ENCODE measurements at regions not wholly inside any gene's neighbourhood (a gene's known extent, or its start where the extent isn't known, plus 50 kb on each side); places are given as distances from the start of the nearest gene placed in this dataset.

DNA sequence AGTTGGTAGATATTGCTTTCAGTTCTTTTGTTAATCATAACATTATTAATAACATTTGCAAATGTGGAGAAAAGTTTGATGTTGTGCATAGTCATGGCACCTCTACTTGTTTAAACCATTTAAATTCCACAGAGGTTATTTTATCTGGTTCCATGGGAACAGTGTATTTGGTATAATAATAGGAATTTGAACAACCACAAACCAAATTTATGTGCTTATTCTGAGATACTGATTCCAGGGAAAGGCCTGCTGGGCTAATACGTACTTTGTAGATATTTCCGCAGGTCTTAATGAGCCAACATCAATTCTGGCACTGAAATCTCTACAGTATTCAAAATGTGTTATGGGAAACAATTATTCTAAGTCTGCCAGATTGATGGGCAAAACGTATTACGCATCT, 319.0 kb downstream of the DKK2 start:
- ATAC-seq = no peak
- Mint-ChIP-seq H3K9me3 (peaks cover 3% of the 10 kb centered on the region), H3K27me3 (ENCODE audit: low read depth) (no peaks in the 10 kb centered on the region), H3K4me3 (no peak overlapping the region), H3K36me3 (ENCODE audit: insufficient read depth) (no peaks in the 10 kb centered on the region), H3K4me1 (ENCODE audit: low read depth) (no peaks in the 10 kb centered on the region)
- DNase-seq = no peak

DNA sequence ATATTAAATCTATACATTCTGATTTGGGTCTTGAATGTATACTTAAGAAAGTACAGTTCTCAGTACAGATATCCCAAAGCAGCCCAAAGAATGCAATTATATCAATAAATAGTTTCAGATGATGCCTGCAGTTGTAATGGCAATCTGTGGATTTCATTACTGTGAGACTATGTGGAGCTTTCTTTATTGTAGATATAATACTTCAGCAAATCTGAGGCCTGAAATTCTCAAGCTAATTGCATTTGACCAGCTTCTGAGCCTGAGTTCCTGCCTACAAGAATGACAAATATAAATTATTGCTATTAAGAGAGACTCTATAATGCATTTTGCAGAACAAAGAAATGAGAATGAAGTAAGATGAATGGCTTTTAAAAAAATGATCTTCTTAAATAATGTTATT, 320.3 kb downstream of the DKK2 start:
- H3K4me3 Mint-ChIP-seq = no peak overlapping the region
- no peaks in the 10 kb centered on the region for H3K36me3 Mint-ChIP-seq (ENCODE audit: insufficient read depth)
- H3K27me3 Mint-ChIP-seq (ENCODE audit: low read depth) = no peaks in the 10 kb centered on the region
- DNase-seq (no peak), ATAC-seq (no peak)
- no peaks in the 10 kb centered on the region for H3K4me1 Mint-ChIP-seq (ENCODE audit: low read depth)
- peaks cover 3% of the 10 kb centered on the region for H3K9me3 Mint-ChIP-seq

DNA sequence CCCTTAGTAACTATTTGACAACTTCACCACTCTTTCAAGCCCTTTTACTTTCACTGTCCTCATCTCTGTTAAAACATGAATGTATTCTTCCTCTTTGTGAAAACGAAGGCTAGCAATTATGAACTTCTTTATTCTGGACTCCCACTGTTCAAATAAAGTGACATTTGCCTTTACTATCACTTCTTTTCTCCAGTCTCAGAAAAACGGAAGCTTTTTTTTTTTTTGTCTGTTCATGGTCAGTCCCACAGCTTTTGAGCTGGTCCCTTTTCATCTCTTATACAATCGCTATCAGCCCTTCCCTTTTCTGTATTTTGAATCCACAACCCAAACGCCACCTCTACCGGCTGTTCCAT, 327.7 kb downstream of the DKK2 start:
- Mint-ChIP-seq H3K4me3 (no peak overlapping the region), H3K4me1 (ENCODE audit: low read depth) (no peaks in the 10 kb centered on the region), H3K36me3 (ENCODE audit: insufficient read depth) (no peaks in the 10 kb centered on the region), H3K9me3 (peaks cover under 1% of the 10 kb centered on the region), H3K27me3 (ENCODE audit: low read depth) (no peaks in the 10 kb centered on the region)
- no peak for ATAC-seq
- no peak for DNase-seq

DNA sequence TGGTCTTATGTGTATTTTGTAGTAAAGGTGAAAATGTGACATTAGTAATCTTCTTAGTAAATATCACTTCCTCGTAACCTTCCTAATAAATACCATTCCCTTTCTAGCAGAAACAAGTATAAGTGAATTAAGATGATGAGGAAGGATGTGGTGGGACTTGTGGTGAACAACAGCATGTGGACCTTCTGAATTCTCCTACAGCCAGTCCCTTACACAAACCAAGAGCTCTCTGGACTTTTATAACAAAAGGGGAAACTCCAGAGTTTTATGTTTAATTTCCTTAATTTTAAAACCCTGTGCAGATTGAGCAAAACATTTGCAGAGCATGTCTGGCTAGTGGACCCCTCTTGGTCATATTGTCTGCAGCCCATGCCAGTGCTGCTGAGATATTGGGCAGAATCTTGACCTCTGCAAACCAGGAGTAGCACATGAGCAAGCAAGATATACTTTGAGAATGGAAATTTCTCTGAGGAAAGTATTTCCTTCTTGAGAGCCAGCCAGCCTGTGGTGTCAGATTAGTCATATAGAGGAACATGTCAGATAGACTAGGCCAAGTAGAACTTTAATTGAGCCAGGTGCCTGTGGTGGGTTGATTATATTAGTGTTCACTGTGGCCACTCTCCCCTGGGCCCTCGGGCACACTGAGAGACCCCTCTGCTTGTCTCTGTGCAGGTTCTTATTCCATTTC, 328.2 kb downstream of the DKK2 start:
- Mint-ChIP-seq H3K36me3 (ENCODE audit: insufficient read depth) (no peaks in the 10 kb centered on the region), H3K9me3 (no peaks in the 10 kb centered on the region), H3K4me1 (ENCODE audit: low read depth) (no peaks in the 10 kb centered on the region), H3K4me3 (no peak overlapping the region), H3K27me3 (ENCODE audit: low read depth) (no peaks in the 10 kb centered on the region)
- ATAC-seq (no peak), DNase-seq (no peak)

DNA sequence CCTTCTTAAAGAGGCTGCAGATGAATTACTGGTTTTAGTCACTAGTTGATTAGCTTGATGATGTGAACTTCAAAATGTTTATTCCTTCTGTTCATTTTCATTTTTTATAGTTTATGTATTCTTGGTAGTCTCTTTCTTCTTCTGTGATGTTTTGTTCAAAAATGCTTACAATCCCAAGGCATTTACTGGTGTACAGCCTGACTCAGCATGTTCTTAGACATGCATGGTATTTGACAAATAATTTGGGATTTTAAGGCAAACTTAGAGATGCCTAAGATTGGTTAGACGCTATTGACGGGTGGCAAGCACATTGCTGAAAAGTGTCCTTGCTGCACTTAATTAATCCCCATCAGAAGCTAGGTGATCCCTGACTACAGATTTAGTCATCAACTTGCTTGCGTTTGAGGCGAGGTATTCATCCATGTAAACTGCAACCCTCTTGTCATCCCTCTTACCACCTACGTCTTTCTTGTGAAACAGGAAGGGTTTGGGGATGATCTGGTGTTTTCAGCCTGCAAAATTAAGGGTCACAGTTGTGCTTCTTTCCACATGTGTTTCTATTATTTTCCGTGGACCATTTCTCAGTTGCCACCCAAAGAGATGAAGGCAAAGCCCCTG, 331.8 kb downstream of the DKK2 start:
- Mint-ChIP-seq H3K4me1 (ENCODE audit: low read depth) (no peaks in the 10 kb centered on the region), H3K4me3 (no peak overlapping the region), H3K27me3 (ENCODE audit: low read depth) (no peaks in the 10 kb centered on the region), H3K9me3 (peaks cover 6% of the 10 kb centered on the region), H3K36me3 (ENCODE audit: insufficient read depth) (no peaks in the 10 kb centered on the region)
- no peak for ATAC-seq
- no peak for DNase-seq

DNA sequence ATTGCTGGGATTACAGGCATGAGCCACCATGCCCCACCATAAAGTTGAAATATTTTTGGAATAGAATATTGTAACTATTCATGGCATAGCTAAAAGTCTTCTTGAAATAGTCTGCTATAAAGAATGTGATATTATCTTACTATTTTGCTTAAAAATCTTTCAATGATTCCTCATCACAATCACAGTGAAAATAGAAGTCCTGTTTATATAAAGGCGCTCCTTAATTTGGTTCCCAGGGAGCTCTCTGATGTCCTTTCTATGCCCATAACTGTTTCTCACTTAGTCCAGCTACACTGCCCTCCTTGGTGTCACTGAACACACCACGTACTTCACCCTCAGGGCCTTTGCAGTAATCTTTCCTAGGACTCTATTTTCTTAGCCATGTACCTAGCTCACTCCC, 331.7 kb upstream of the GIMD1 start:
- Mint-ChIP-seq H3K27me3 (ENCODE audit: low read depth) (no peaks in the 10 kb centered on the region), H3K4me3 (no peak overlapping the region), H3K9me3 (peaks cover 6% of the 10 kb centered on the region), H3K36me3 (ENCODE audit: insufficient read depth) (no peaks in the 10 kb centered on the region), H3K4me1 (ENCODE audit: low read depth) (no peaks in the 10 kb centered on the region)
- ATAC-seq (no peak), DNase-seq (no peak)

DNA sequence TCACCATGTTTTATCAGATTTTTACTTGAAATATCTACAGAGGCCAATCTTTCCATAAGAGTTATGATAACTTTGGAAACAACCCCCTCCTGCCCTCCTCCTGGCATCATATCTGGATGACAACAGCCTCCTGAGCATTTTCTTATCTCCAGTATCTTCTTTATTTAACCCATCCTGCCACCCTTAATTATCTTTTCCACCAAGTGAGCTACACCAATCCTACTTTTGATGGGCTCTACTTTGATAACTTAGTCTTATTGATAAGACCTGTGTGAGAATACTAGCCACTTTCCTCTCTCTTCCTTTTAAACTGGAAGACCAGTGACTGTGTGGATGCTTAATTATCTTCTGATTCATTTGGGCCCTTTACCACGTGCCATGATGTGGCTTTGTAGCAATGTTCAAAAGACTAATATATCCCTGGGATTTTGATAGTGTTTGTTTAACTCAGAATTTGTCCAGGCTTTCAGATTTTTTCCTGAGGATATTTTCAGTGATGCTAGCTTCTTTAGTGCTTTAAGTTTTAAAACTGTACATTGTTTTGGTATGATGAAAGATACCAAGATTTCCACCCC, 330.1 kb upstream of the GIMD1 start:
- H3K27me3 Mint-ChIP-seq (ENCODE audit: low read depth) = no peaks in the 10 kb centered on the region
- no peak for DNase-seq
- peaks cover 6% of the 10 kb centered on the region for H3K9me3 Mint-ChIP-seq
- H3K4me1 Mint-ChIP-seq (ENCODE audit: low read depth) = no peaks in the 10 kb centered on the region
- H3K4me3 Mint-ChIP-seq = no peak overlapping the region
- H3K36me3 Mint-ChIP-seq (ENCODE audit: insufficient read depth) = no peaks in the 10 kb centered on the region
- no peak for ATAC-seq

DNA sequence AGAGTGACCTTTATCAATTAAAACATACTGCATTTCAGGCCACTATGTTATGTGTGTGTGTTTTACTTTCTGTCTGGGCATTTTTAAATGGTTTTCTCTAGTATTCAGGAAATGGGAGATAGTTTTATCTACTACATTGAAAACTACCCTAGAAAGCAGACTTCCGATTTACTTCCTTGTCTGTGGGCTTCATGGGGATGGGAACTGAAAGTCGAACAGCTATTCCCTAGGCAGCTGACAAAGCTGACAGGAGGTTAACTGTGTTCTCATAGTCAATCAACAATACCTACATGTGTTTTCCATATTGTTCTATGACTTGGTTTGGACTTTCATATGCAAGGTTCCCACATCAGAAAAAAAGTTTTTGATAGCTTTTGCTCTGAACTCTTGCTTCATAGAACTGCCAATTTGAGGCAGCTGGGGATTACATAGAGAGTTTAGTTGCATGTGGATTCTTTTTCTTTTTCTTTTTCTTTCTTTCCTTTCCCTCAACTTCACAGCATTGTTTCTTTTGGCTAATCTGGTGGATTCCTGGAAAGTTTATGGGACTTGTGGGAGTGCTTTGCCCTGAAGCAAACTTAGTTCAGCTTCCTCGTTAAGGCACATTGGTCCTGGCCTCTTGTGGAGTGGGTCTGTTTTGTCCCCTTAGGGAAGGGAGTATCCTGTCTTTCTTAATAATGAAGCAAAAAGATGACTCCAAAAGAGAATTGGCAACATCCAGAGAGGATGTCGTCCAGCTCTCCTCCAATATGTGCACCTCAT, 327.1 kb upstream of the GIMD1 start:
- H3K36me3 Mint-ChIP-seq (ENCODE audit: insufficient read depth) = no peaks in the 10 kb centered on the region
- H3K4me1 Mint-ChIP-seq (ENCODE audit: low read depth) = no peaks in the 10 kb centered on the region
- ATAC-seq (no peak), DNase-seq (no peak)
- H3K9me3 Mint-ChIP-seq = peaks cover 1% of the 10 kb centered on the region
- H3K27me3 Mint-ChIP-seq (ENCODE audit: low read depth) = no peaks in the 10 kb centered on the region
- H3K4me3 Mint-ChIP-seq = no peak overlapping the region

DNA sequence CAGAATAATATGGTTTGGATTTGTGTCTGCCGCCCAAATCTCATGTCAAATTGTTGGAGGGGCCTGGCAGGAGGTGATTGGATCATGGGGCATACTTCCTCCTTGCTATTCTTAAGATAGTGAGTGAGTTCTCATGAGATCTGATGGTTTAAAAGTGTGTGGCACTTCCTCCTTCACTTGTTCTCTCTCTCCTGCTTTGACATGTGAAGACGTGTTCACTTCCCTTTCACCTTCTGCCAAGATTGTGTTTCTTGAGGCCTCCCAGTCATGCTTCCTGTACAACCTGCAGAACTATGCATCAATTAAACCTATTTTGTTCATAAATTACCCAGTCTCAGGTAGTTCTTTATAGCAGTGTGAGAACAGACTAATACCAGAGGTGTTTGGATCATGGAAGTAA, 325.7 kb upstream of the GIMD1 start:
- peaks cover 3% of the 10 kb centered on the region for H3K9me3 Mint-ChIP-seq
- ATAC-seq = no peak
- no peaks in the 10 kb centered on the region for H3K4me1 Mint-ChIP-seq (ENCODE audit: low read depth)
- no peak overlapping the region for H3K4me3 Mint-ChIP-seq
- DNase-seq = no peak
- H3K36me3 Mint-ChIP-seq (ENCODE audit: insufficient read depth) = no peaks in the 10 kb centered on the region
- no peaks in the 10 kb centered on the region for H3K27me3 Mint-ChIP-seq (ENCODE audit: low read depth)

DNA sequence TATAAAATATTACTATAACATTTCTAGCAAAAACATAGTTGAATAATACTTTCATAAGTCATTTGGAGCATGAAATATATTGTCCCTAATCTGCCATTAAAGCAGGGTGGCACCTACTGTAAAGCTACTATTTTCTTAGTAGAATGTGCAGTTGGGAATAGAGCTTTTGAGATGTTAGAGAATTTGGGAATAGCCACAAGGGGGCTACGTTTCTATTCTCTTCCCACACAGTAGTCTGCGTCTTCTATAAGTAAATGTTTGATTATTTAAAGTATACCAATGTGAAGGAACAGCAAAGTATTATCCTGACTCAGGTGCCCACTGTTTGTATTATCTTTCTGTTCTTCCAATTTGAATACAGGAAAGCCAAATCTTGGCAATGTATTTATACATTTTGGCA, 323.2 kb upstream of the GIMD1 start:
- DNase-seq (no peak), ATAC-seq (no peak)
- no peak overlapping the region for H3K4me3 Mint-ChIP-seq
- peaks cover 6% of the 10 kb centered on the region for H3K9me3 Mint-ChIP-seq
- no peaks in the 10 kb centered on the region for H3K36me3 Mint-ChIP-seq (ENCODE audit: insufficient read depth)
- no peaks in the 10 kb centered on the region for H3K4me1 Mint-ChIP-seq (ENCODE audit: low read depth)
- no peaks in the 10 kb centered on the region for H3K27me3 Mint-ChIP-seq (ENCODE audit: low read depth)

DNA sequence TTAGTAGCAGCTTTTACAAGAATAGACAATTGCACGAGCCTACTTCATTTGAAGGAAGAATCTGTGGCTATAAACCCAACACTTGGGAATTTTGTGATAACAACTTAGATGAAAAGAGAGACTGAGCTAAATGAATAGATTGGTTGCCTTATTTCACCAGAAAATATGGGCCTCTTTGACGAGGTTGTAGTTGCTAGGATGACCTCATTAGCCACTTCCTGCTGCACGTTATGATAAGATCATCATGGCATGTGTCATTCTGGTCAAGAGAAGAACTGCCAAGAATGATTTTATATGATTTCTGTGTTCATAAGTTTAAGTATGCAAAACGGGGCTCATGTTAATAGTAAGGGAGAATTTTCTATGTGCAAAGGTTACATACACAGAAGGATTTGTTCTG, 321.9 kb upstream of the GIMD1 start:
- Mint-ChIP-seq H3K9me3 (peaks cover 12% of the 10 kb centered on the region), H3K4me3 (no peak overlapping the region), H3K4me1 (ENCODE audit: low read depth) (no peaks in the 10 kb centered on the region), H3K27me3 (ENCODE audit: low read depth) (no peaks in the 10 kb centered on the region), H3K36me3 (ENCODE audit: insufficient read depth) (no peaks in the 10 kb centered on the region)
- ATAC-seq (no peak), DNase-seq (no peak)

DNA sequence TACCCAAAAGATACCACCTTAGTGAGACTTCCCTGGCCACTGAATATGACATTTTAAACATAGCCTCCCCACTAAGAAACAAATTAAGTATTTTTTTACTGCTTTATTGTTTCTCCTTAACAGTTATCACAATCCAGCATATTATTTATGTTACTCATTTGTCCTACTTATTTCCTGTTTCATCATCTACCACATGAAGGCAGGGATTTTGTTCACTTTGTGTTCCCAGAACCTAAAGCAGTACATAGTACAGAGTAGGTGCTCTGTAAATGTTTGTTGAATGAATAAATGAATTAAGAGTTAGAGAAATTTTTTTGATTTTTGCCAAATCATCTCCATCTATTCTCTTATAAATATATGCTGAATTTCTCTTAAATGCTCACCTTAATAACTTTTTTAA, 318.4 kb upstream of the GIMD1 start:
- no peak overlapping the region for H3K4me3 Mint-ChIP-seq
- no peak for ATAC-seq

DNA sequence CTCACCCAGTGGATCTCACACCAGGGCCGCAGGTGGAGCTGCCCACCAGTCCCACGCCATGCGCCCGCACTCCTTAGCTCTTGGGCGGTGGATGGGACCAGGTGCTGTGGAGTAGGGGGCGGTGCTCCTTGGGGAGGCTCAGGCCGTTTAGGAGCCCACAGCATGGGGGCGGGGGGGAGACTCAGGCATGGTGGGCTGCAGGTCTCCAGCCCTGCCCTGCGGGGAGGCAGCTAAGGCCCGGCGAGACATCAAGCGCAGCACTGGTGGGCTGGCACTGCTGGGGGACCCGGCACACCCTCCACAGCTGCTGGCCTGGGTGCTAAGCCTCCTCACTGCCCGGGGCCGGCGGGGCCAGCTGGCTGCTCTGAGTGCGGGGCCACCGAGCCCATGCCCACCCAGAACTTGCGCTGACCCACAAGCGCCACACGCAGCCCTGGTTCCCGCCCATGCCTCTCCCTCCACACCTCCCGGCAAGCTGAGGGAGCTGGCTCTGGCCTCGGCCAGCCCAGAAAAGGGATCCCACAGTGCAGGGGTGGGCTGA, 312.9 kb upstream of the GIMD1 start:
- no peak for DNase-seq

More for the DNA sequence above, 318.4 kb upstream of the GIMD1 start:
- DNase-seq = no peak
- H3K9me3 Mint-ChIP-seq = peaks cover 19% of the 10 kb centered on the region
- no peaks in the 10 kb centered on the region for H3K4me1 Mint-ChIP-seq (ENCODE audit: low read depth)
- H3K36me3 Mint-ChIP-seq (ENCODE audit: insufficient read depth) = no peaks in the 10 kb centered on the region
- H3K27me3 Mint-ChIP-seq (ENCODE audit: low read depth) = no peaks in the 10 kb centered on the region

DNA sequence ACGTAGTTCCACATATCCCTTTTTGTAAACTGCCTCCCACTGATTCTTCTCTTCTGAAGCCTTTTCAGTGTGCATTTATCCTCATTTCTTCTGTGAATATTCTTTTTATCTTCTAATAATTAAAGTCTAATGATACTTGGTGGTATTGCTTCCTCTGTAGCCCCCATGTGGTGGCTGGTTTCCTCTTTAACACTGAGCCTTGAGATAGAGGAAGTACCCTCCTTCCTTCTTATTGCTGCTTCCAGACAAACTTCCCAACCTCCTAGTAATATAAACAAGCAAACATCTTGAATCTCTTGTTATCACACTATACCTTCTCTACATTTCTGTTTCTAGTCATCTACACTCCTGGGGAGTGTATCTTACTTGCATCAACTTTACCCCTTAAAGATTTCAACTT, 310.5 kb upstream of the GIMD1 start:
- no peak for ATAC-seq
- H3K9me3 Mint-ChIP-seq = peaks cover 6% of the 10 kb centered on the region
- H3K4me3 Mint-ChIP-seq = no peak overlapping the region
- no peaks in the 10 kb centered on the region for H3K4me1 Mint-ChIP-seq (ENCODE audit: low read depth)
- DNase-seq = no peak
- H3K27me3 Mint-ChIP-seq (ENCODE audit: low read depth) = no peaks in the 10 kb centered on the region
- no peaks in the 10 kb centered on the region for H3K36me3 Mint-ChIP-seq (ENCODE audit: insufficient read depth)

More for the DNA sequence above, 312.9 kb upstream of the GIMD1 start:
- Mint-ChIP-seq H3K9me3 (peaks cover 13% of the 10 kb centered on the region), H3K27me3 (ENCODE audit: low read depth) (no peaks in the 10 kb centered on the region), H3K4me1 (ENCODE audit: low read depth) (no peaks in the 10 kb centered on the region), H3K36me3 (ENCODE audit: insufficient read depth) (no peaks in the 10 kb centered on the region), H3K4me3 (no peak overlapping the region)
- ATAC-seq = no peak
